ENCODE measurements at regions not wholly inside any gene's neighbourhood (a gene's known extent, or its start where the extent isn't known, plus 50 kb on each side); places are given as distances from the start of the nearest gene placed in this dataset.

DNA sequence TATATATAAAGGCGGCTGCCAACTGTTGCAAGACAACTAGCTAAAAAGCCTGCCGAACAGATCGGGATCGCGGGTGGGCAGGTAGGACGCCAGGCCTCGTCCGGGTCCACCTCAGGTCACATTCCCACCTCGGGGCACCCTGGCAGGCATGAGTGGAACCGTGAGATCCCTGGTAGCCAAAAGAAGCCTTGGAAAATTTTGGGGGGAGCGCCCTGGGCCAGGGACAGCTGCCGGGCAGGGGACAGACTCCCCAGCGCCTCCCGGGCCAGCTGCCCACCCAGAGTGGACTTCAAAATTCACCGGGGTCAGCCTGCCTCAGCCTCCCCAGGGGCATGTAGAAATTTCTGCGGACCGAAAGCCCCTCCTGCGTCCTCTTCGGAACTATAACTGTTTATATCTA, 760.9 kb downstream of the KCNJ18 start:
- Mint-ChIP-seq H3K4me3 (no peak overlapping the region), H3K9me3 (peaks cover 13 to 62% (median 25%) of the 10 kb centered on the region in 7 donors), H3K27ac (no peak overlapping the region), H3K36me3 (no peaks in the 10 kb centered on the region), H3K4me1 (no peaks in the 10 kb centered on the region), H3K27me3 (ENCODE audit: low read depth in 3 of 3) (peaks cover 0 to 1% (median 0%) of the 10 kb centered on the region in 3 donors)
- 91% methylated on average over 14 of the region's 19 CpGs for WGBS (ENCODE audit: insufficient coverage)
- DNase-seq, result no peak
- H3K9ac ChIP-seq (ENCODE audit: insufficient read depth, low read length, poor library complexity, severe bottlenecking), result no peak overlapping the region
- H4K20me1 ChIP-seq (ENCODE audit: insufficient read depth, low read length), result no peaks in the 10 kb centered on the region
- TF ChIP-seq, protein P1, sequence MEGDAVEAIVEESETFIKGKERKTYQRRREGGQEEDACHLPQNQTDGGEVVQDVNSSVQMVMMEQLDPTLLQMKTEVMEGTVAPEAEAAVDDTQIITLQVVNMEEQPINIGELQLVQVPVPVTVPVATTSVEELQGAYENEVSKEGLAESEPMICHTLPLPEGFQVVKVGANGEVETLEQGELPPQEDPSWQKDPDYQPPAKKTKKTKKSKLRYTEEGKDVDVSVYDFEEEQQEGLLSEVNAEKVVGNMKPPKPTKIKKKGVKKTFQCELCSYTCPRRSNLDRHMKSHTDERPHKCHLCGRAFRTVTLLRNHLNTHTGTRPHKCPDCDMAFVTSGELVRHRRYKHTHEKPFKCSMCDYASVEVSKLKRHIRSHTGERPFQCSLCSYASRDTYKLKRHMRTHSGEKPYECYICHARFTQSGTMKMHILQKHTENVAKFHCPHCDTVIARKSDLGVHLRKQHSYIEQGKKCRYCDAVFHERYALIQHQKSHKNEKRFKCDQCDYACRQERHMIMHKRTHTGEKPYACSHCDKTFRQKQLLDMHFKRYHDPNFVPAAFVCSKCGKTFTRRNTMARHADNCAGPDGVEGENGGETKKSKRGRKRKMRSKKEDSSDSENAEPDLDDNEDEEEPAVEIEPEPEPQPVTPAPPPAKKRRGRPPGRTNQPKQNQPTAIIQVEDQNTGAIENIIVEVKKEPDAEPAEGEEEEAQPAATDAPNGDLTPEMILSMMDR (IDR thresholded peaks at IDR 0.05), result no peak
- H3K9me3 ChIP-seq (replicated peaks in 1 of 2; ENCODE audit: control insufficient read depth in 1 of 2, insufficient read depth in 1 of 2, low read length in 2 of 2), result peaks cover 34 to 42% of the 10 kb centered on the region in 2 donors
- H2AFZ ChIP-seq (ENCODE audit: insufficient read depth, low read depth, low read length, poor library complexity, severe bottlenecking), result no peak overlapping the region
- no peak overlapping the region for H3K27ac ChIP-seq (ENCODE audit: low read depth in 1 of 2, low read length in 2 of 2)
- H3K79me2 ChIP-seq (ENCODE audit: insufficient read depth, low read length), result no peaks in the 10 kb centered on the region
- intact Hi-C loops (cut with micrococcal nuclease), result no loop called here
- no peak overlapping the region for H3K4me2 ChIP-seq (replicated peaks; ENCODE audit: extremely low read depth, low read length, poor library complexity, severe bottlenecking)
- H3K4me3 ChIP-seq (replicated peaks in 1 of 3; ENCODE audit: low read depth in 2 of 3, low read length in 3 of 3), result no peak overlapping the region
- H3K27me3 ChIP-seq (ENCODE audit: control insufficient read depth in 2 of 2, insufficient read depth in 2 of 2, low read length in 2 of 2), result no peaks in the 10 kb centered on the region
- H3K4me1 ChIP-seq (ENCODE audit: control insufficient read depth in 1 of 2, insufficient read depth in 2 of 2, low read length in 2 of 2), result no peaks in the 10 kb centered on the region
- H3K36me3 ChIP-seq (replicated peaks in 1 of 2; ENCODE audit: control insufficient read depth in 1 of 2, insufficient read depth in 2 of 2, low read length in 2 of 2), result no peaks in the 10 kb centered on the region

DNA sequence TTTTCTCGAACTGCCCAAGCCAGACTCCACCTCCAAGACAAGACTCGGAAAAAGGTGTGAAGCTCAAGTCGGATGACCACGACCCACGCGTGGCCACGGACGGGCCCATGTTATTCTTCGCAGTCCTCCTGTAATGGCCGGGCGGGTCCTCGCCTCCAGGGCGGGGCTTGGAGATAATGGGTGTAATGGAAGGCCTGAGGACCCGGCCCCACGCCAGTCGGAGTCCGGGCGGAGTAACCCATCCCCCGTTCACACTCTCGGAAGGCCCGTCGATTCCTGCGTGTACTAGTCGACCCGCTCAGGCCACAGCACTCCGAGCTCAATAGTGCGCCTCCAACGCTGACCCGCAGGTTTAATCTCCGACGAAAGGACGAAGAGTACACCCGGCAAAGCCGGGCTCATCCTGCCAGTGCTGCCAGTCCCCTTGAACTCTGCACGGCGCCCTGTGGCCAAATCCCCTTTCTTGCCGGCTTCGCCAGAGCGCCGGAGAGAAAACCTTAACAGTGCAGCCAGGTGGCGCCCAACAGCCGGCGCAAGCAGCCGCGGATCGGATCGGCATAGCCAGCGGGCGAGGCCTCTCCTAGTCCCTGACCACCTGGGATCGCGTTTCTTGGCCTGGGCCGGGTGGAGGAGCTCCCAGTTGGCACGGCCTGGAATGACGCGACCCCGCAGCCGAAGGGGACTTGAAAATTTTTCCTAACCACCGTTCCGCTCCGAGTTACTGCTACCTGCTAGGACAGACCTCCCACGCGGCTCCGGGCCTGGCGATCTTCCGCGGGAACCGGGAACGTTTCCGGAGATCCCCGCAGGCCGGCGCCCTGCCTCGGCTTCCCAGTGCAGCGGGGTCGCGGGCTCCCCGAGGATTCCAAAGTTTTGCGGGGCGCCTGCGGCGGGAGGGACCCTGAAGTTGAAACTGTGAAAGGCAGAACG, 762.0 kb downstream of the KCNJ18 start:
- no peaks in the 10 kb centered on the region for H3K27me3 Mint-ChIP-seq (ENCODE audit: low read depth in 3 of 3)
- Histone ChIP-seq H3K4me2 (replicated peaks; ENCODE audit: extremely low read depth, low read length, poor library complexity, severe bottlenecking) (no peak overlapping the region), H2AFZ (ENCODE audit: insufficient read depth, low read depth, low read length, poor library complexity, severe bottlenecking) (no peak overlapping the region), H3K9ac (ENCODE audit: insufficient read depth, low read length, poor library complexity, severe bottlenecking) (no peak overlapping the region), H3K36me3 (replicated peaks in 1 of 2; ENCODE audit: control insufficient read depth in 1 of 2, insufficient read depth in 2 of 2, low read length in 2 of 2) (no peaks in the 10 kb centered on the region), H3K4me1 (ENCODE audit: control insufficient read depth in 1 of 2, insufficient read depth in 2 of 2, low read length in 2 of 2) (no peaks in the 10 kb centered on the region), H3K79me2 (ENCODE audit: insufficient read depth, low read length) (no peaks in the 10 kb centered on the region), H3K4me3 (replicated peaks in 1 of 3; ENCODE audit: low read depth in 2 of 3, low read length in 3 of 3) (no peak overlapping the region), H4K20me1 (ENCODE audit: insufficient read depth, low read length) (no peaks in the 10 kb centered on the region), H3K27me3 (ENCODE audit: control insufficient read depth in 2 of 2, insufficient read depth in 2 of 2, low read length in 2 of 2) (no peaks in the 10 kb centered on the region), H3K27ac (ENCODE audit: low read depth in 1 of 2, low read length in 2 of 2) (no peak overlapping the region), H3K9me3 (replicated peaks in 1 of 2; ENCODE audit: control insufficient read depth in 1 of 2, insufficient read depth in 1 of 2, low read length in 2 of 2) (peaks cover 44 to 47% of the 10 kb centered on the region in 2 donors)
- H3K36me3 Mint-ChIP-seq, result no peaks in the 10 kb centered on the region
- H3K4me3 Mint-ChIP-seq, result no peak overlapping the region
- DNase-seq, result no peak
- no peaks in the 10 kb centered on the region for H3K4me1 Mint-ChIP-seq
- WGBS (ENCODE audit: insufficient coverage), result 69% methylated on average over 73 of the region's 82 CpGs
- H3K27ac Mint-ChIP-seq, result no peak overlapping the region
- TF ChIP-seq, protein P1 (IDR thresholded peaks at IDR 0.05), result no peak
- intact Hi-C loops (cut with micrococcal nuclease), result no loop called here
- peaks cover 19 to 71% (median 26%) of the 10 kb centered on the region in 7 donors for H3K9me3 Mint-ChIP-seq

All from CD14-positive monocyte (primary cell).